GM21360 (cell line): ENCODE measurements at regions not wholly inside any gene's neighbourhood (a gene's known extent, or its start where the extent isn't known, plus 50 kb on each side); places are given as distances from the start of the nearest gene placed in this dataset.

Experiments used
- ATAC-seq: cut with Tn5 transposase; IDR thresholded peaks from one replicate; pipeline ENCODE4 v1.9.1; 2021; ENCODE audit warnings: mild to moderate bottlenecking, moderate library complexity; ENCODE audit not compliant: unreplicated experiment

GRCh38 chr10:44180321-44181168, 204.4 kb downstream of the CXCL12 start:
- ATAC-seq = no peak

GRCh38 chr10:44178856-44179255, 206.0 kb downstream of the CXCL12 start:
- no peak for ATAC-seq

GRCh38 chr10:44178281-44178680, 206.6 kb downstream of the CXCL12 start:
- no peak for ATAC-seq

- ATAC-seq = no peak
Measured at GRCh38 chr10:44177610-44178009, 207.3 kb downstream of the CXCL12 start.

GRCh38 chr10:44176311-44176710, 208.6 kb downstream of the CXCL12 start:
- no peak for ATAC-seq

- no peak for ATAC-seq
Measured at GRCh38 chr10:44173608-44173894, 211.3 kb downstream of the CXCL12 start.

GRCh38 chr10:44172883-44173607, 211.9 kb downstream of the CXCL12 start:
- ATAC-seq = no peak

- no peak for ATAC-seq
Measured at GRCh38 chr10:44171765-44172164, 213.1 kb downstream of the CXCL12 start.

- ATAC-seq = no peak
Measured at GRCh38 chr10:44168478-44168877, 216.4 kb downstream of the CXCL12 start.

- ATAC-seq = no peak
Measured at GRCh38 chr10:44167752-44168151, 217.1 kb downstream of the CXCL12 start.

- ATAC-seq = no peak
Measured at GRCh38 chr10:44166441-44166840, 218.5 kb downstream of the CXCL12 start.

GRCh38 chr10:44164251-44164956, 220.5 kb downstream of the CXCL12 start:
- ATAC-seq = no peak

GRCh38 chr10:44161184-44161583, 223.7 kb downstream of the CXCL12 start:
- no peak for ATAC-seq

GRCh38 chr10:44157574-44157973, 227.3 kb downstream of the CXCL12 start:
- no peak for ATAC-seq

GRCh38 chr10:44154956-44155355, 229.9 kb downstream of the CXCL12 start:
- no peak for ATAC-seq

- no peak for ATAC-seq
Measured at GRCh38 chr10:44153918-44154670, 230.8 kb downstream of the CXCL12 start.

- ATAC-seq = no peak
Measured at GRCh38 chr10:44143556-44143955, 241.3 kb downstream of the CXCL12 start.

- ATAC-seq = no peak
Measured at GRCh38 chr10:44132361-44133289, 252.3 kb downstream of the CXCL12 start.

GRCh38 chr10:44126291-44126717, 258.6 kb downstream of the CXCL12 start:
- no peak for ATAC-seq

- ATAC-seq = no peak
Measured at GRCh38 chr10:44125879-44126278, 259.0 kb downstream of the CXCL12 start.
